GM18517 (cell line): ENCODE measurements at regions not wholly inside any gene's neighbourhood (a gene's known extent, or its start where the extent isn't known, plus 50 kb on each side); places are given as distances from the start of the nearest gene placed in this dataset.
"Not testable (repeated sequence)": the region's sequence is repeated elsewhere in the genome, so short reads cannot be mapped to it uniquely, and the experiment has no call there.

Source experiments
- ATAC-seq: cut with Tn5 transposase; IDR thresholded peaks from one replicate; pipeline ENCODE4 v1.9.1; 2021; ENCODE audit warnings: mild to moderate bottlenecking, moderate library complexity; ENCODE audit not compliant: unreplicated experiment

GRCh38 chr7:113030489-113030888 is 56.1 kb downstream of the GPR85 start:
- no peak for ATAC-seq

GRCh38 chr7:113026941-113027340 is 59.7 kb downstream of the GPR85 start:
- no peak for ATAC-seq

GRCh38 chr7:113017144-113017857 is 69.3 kb downstream of the GPR85 start:
- not testable (repeated sequence) for ATAC-seq

- no peak for ATAC-seq
These were observed 71.5 kb downstream of the GPR85 start for GRCh38 chr7:113015034-113015645.

GRCh38 chr7:113013761-113014449 is 72.7 kb downstream of the GPR85 start:
- ATAC-seq = no peak

GRCh38 chr7:113012862-113013261 is 73.8 kb downstream of the GPR85 start:
- not testable (repeated sequence) for ATAC-seq

GRCh38 chr7:113010377-113010776 is 76.2 kb downstream of the GPR85 start:
- ATAC-seq = no peak

- ATAC-seq = no peak
These were observed 77.9 kb downstream of the GPR85 start for GRCh38 chr7:113008755-113009154.

- ATAC-seq = no peak
These were observed 81.7 kb downstream of the GPR85 start for GRCh38 chr7:113004726-113005454.

GRCh38 chr7:113000316-113001020 is 86.2 kb downstream of the GPR85 start:
- ATAC-seq = no peak

GRCh38 chr7:112997831-112998230 is 88.8 kb downstream of the GPR85 start:
- no peak for ATAC-seq

- no peak for ATAC-seq
These were observed 90.2 kb downstream of the GPR85 start for GRCh38 chr7:112996331-112996871.

- ATAC-seq = no peak
These were observed 91.4 kb downstream of the GPR85 start for GRCh38 chr7:112995059-112995824.

GRCh38 chr7:112994656-112995055 is 92.0 kb downstream of the GPR85 start:
- ATAC-seq = no peak

GRCh38 chr7:112990624-112991023 is 96.0 kb downstream of the GPR85 start:
- ATAC-seq = no peak

GRCh38 chr7:112989531-112989930 is 97.1 kb downstream of the GPR85 start:
- ATAC-seq = no peak

GRCh38 chr7:112987171-112987570 is 99.5 kb downstream of the GPR85 start:
- ATAC-seq = no peak

- no peak for ATAC-seq
These were observed 100.2 kb downstream of the GPR85 start for GRCh38 chr7:112986256-112987031.

GRCh38 chr7:112985377-112985987 is 101.1 kb downstream of the GPR85 start:
- ATAC-seq = no peak
